Femur (tissue), 1 donor: ENCODE measurements at regions not wholly inside any gene's neighbourhood (a gene's known extent, or its start where the extent isn't known, plus 50 kb on each side); places are given as distances from the start of the nearest gene placed in this dataset.
"Not testable (repeated sequence)": the region's sequence is repeated elsewhere in the genome, so short reads cannot be mapped to it uniquely, and the experiment has no call there.

Experiments
- DNase-seq: peaks from one replicate; pipeline ENCODE4 v3.0.0-alpha.2; 2017

DNA sequence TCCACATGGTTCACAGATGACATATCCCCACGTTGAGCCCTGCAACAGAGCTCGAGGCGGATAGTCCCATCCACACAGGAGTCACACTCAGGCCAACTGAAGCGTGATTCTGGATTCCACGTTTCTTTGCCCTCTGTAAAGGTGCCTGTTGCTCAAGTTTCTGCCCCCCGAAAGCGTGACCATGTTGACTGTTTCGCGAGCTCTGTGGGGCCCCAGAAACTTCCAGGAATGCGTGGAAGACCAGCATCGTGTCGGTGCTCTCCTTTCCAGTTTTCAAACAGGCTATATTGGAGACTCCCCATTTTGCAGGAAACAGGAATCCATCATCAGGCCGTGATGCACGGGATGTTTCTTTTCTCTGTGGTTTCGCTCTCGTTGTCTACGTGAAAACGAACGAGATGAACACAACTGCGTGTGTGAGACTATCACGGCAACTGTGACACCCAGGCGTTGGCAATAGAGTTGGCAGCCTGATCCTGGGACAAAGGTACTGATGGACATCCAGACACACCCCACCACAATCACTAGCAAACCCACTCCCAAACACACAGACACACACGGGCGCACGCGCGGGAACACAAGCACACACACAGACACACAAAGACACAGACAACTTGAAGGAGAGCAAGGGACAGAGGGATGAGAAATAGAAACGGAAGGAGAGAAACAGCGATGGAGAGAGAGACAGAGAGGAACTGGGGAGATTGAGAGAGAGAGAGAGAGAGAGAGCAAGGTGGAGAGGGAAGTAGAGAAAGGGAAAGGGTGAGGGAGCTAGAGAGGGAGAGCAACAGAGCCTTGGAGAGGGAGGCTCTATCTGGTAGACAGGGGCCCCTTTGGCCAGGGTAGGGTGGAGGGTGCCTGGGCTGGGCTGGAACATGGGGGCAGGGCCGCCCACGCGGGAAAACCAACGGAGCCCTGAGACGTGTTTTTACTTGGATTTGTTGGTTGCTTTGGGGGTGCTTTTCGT is 1609.3 kb downstream of the SPATA31A7 start:
- peak; percentile 24 for DNase-seq

GRCh38 chr9:62799851-62800371 is 1610.1 kb downstream of the SPATA31A7 start:
- DNase-seq, result peak; percentile 41

GRCh38 chr9:62800451-62801371 is 1610.9 kb downstream of the SPATA31A7 start:
- peak; percentile 19 for DNase-seq

GRCh38 chr9:62801372-62801811 is 1611.6 kb downstream of the SPATA31A7 start:
- peak; percentile 17 for DNase-seq

DNA sequence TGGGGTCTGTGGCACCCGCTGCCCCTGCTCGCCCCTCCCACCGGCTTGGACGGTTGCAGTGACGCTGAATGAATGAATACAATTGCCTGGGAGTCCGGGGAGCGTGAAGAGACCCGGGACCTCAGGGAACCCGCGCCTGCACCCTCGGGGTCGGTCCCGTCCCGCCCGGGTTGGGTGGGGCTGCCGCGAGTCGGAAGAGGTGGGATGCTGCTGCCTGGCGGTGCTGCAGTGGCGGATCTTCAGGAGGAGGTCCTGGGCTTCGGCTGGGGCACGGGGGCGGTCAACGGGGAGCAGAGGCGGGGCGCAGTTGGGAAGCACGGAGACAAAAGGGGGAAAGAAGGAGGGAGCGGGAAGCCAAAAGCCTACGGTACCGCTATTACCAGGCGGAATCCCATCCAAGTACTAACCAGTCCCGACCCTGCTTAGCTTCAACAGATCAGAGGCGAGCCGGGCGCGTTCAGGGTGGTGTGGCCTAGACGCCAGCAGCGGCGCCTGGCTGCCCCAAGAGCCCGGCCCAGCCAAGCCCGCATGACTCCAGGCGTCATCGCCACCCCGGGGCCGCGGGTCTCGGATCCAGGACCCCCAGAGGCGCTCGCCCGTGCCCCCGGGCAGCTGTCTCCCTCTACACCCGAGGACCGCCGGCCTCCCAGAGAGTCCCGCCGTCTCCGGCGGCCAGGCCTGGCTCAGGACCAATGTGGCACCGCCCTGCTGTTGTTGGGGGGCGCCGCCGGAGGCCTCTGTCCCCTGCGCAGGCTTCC is 1612.3 kb downstream of the SPATA31A7 start:
- peak; percentile 90 for DNase-seq

- DNase-seq, result not testable (repeated sequence)
Measured at GRCh38 chr9:62802719-62803079, 1612.9 kb downstream of the SPATA31A7 start.

GRCh38 chr9:62803099-62803498 is 1613.3 kb downstream of the SPATA31A7 start:
- not testable (repeated sequence) for DNase-seq

- not testable (repeated sequence) for DNase-seq
Measured at GRCh38 chr9:62804314-62804713, 1614.5 kb downstream of the SPATA31A7 start.

DNA sequence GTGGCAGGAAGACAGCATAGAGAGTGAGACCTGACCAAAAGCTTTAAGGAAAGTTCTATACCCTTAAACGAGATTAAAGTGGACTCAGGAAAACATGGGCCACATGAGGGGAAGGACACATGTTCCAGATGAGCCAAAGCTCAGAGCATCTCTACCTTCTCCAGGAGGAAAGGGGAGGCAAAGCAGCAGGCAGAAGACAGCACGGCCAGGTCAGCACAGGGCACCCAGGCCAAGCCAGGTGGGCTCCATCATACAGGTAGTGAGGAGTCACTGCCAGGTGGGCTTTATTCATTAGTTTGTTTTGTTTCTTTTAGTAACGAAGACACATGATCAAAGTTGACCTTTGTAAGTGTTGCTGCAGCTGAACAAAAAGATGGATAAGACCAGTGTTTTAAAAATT is 1617.6 kb downstream of the SPATA31A7 start:
- not testable (repeated sequence) for DNase-seq

- DNase-seq, result not testable (repeated sequence)
Measured at GRCh38 chr9:62808081-62808480, 1618.2 kb downstream of the SPATA31A7 start.

GRCh38 chr9:62810318-62810717 is 1620.5 kb downstream of the SPATA31A7 start:
- not testable (repeated sequence) for DNase-seq

DNA sequence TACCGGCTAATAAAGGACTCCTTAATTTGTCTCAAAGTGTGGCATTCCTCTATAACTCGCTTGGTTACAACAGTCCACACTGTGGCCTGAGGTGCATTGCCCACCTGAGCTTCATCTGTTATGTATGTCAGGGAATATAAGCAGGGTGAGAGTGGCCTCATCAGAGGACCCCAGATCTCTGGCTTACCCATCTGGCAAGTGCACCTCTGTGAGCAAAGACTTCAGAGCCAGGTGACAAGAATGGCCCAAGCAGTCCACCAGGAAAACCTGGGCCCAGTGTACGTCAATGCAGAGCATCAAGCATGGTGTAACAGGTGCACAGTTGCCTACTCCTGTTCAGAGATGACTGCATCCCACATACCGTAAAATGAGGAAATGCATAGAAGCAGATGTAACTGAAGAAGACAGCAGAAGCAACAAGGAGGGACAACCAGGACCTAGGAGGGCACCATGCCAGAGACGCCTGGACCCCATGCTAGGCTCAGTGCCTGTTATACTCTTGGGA is 1621.0 kb downstream of the SPATA31A7 start:
- not testable (repeated sequence) for DNase-seq

- not testable (repeated sequence) for DNase-seq
Measured at GRCh38 chr9:62815436-62815835, 1625.6 kb downstream of the SPATA31A7 start.

GRCh38 chr9:62816331-62816730 is 1626.5 kb downstream of the SPATA31A7 start:
- DNase-seq, result not testable (repeated sequence)

DNA sequence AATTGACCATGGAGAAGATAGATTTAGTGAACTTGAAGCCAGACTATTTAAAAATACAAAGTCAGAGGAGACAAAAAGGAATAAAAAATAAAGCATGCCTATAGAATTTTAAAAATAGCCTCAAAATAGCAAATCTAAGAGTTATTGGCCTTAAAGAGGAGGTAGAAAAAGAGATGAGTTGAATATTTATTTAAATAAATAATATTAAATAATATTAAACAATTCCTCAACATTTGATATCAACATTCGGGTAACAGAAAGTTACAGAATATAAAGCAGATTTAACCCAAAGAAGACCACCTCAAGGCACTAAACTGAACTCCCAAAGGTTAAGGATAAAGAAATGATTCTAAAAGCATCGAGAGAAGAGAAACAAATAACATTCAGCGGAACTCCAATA is 1627.4 kb downstream of the SPATA31A7 start:
- not testable (repeated sequence) for DNase-seq

DNA sequence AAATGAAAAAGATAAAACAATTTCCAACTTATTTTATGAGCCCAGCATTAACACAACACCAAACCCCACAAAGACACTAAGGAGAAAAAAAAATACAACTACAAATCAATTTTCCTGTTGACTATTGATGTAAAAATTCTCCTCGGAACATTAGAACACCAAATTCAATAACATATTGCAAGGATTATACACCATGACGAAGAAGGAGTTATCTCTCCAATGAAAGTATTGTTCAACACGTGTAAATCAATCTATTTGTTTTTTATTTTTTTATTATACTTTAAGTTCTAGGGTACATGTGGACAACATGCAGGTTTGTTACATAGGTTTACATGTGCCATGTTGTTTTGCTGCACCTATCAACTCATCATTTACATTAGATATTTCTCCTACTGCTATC is 1632.3 kb downstream of the SPATA31A7 start:
- DNase-seq, result not testable (repeated sequence)

GRCh38 chr9:62827957-62828907 is 1638.4 kb downstream of the SPATA31A7 start:
- DNase-seq, result not testable (repeated sequence)

DNA sequence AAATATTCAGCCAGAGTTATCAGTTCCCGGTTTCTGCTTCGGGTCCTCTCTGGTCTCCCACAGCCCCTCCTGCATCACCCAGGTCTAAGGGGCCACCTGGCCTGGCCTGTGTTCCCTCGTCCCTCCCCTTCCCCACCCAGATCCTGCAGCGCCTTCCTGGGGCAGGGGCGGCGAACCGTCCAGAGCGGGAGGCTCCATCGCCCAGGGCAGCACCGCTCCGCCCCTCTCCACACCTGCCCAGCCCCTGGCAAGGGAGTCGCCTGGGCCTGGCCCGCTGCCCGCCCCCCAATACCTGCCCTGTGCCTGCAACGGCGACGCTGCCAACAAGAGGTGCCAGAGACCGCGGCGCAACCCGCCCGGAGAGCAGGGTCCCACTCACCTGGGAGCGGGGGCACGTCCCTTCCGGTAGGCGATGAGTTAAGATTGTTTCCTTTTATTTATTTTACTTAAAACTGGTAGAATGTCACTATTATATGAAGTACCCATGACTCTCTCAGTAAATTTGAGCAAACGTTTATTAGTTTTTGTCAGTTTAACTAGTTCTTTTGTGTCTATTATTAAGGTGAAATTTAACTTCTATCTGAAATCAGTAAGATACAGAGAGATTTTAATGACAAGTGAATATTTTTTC is 1641.1 kb downstream of the SPATA31A7 start:
- not testable (repeated sequence) for DNase-seq

DNA sequence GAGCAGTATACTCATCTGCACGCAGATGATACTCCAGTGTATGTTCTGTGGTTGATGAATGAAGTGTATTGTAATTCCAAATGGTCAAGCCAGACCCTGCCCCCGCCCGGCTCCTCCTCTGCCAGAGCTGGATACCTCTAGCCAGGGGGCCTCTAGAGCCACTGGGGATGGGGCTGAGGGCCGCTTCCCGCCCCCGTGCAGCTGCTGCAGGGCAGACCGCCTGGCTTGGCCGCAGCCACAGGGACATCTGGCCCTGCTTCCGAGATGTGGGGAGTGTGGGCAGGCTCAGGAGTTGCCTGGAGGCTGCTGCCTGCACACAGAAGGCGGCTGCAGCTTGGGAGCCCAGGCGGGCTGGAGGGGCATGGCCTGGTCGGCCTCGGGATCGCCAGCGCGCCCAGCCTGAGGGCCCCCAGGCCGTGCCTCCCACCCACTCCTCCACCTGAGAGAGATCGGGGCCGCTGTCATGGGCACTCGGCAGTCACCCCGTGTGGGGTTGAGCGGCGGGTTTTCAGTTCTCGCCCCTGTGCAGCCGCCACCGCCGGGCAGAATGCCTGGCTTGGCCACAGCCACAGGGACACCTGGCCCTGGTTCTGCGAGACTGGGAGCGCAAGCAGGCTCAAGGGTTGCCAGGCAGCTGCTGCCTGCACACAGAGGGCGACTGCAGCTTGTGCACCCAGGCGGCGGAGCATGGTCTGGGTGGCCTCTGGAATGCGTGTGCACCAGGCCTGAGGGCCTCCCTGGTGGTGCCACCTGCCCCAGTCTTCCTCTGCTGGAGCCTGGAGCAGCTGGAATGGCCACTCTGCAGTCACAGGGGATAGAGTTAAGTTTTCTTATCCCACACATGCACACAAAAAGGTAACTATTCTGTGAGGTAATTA is 1643.7 kb downstream of the SPATA31A7 start:
- peak; percentile 13 for DNase-seq
